HFFc6 (cell line): ENCODE measurements at regions not wholly inside any gene's neighbourhood (a gene's known extent, or its start where the extent isn't known, plus 50 kb on each side); places are given as distances from the start of the nearest gene placed in this dataset.

Experiments used
- DNase-seq: peaks from one replicate; pipeline ENCODE4 v3.0.0-alpha.2; 2018
- H3K27ac Mint-ChIP-seq: 2 replicates; pipeline ENCODE4 v1.8.0; 2020; ENCODE audit warnings: mild to moderate bottlenecking, mixed read lengths
- H3K27me3 Mint-ChIP-seq: 2 replicates; pipeline ENCODE4 v1.8.0; 2021; ENCODE audit warnings: mild to moderate bottlenecking, moderate library complexity, mixed read lengths; ENCODE audit not compliant: insufficient read depth
- H3K36me3 Mint-ChIP-seq: 2 replicates; pipeline ENCODE4 v1.8.0; 2021; ENCODE audit warnings: low read depth, mixed read lengths
- H3K4me1 Mint-ChIP-seq: 2 replicates; pipeline ENCODE4 v1.8.0; 2020; ENCODE audit warnings: low read depth, mixed read lengths
- H3K4me3 Mint-ChIP-seq: 2 replicates; pipeline ENCODE4 v1.8.0; 2020; ENCODE audit warnings: mild to moderate bottlenecking, moderate library complexity, mixed read lengths
- H3K9me3 Mint-ChIP-seq: 2 replicates; pipeline ENCODE4 v1.8.0; 2020; ENCODE audit warnings: mild to moderate bottlenecking, mixed read lengths
- CTCF ChIP-seq: fragments of 200-600 bp; sonication (generic); IDR thresholded peaks from 2 replicates; pipeline ENCODE4 v1.5.0; 2021; ENCODE audit warnings: antibody characterized with exemption, mild to moderate bottlenecking

- DNase-seq: no peak
- Mint-ChIP-seq H3K27ac (no peak overlapping the region), H3K36me3 (no peaks in the 10 kb centered on the region), H3K27me3 (no peaks in the 10 kb centered on the region), H3K9me3 (peaks cover 38% of the 10 kb centered on the region), H3K4me1 (no peaks in the 10 kb centered on the region), H3K4me3 (no peak overlapping the region)
- no peak for TF ChIP-seq CTCF
These were observed 677.7 kb upstream of the CELF4 start for GRCh38 chr18:38243291-38243690.

GRCh38 chr18:38241736-38242135, 676.1 kb upstream of the CELF4 start:
- no peak for DNase-seq

GRCh38 chr18:38241216-38241615, 675.6 kb upstream of the CELF4 start:
- no peak for TF ChIP-seq CTCF
- no peaks in the 10 kb centered on the region for H3K27me3 Mint-ChIP-seq
- H3K4me1 Mint-ChIP-seq: no peaks in the 10 kb centered on the region
- H3K27ac Mint-ChIP-seq: no peak overlapping the region
- no peaks in the 10 kb centered on the region for H3K36me3 Mint-ChIP-seq
- H3K9me3 Mint-ChIP-seq: peaks cover 31% of the 10 kb centered on the region
- DNase-seq: no peak
- no peak overlapping the region for H3K4me3 Mint-ChIP-seq

More at GRCh38 chr18:38241736-38242135, 676.1 kb upstream of the CELF4 start:
- Mint-ChIP-seq H3K4me3 (no peak overlapping the region), H3K4me1 (no peaks in the 10 kb centered on the region), H3K36me3 (no peaks in the 10 kb centered on the region), H3K9me3 (peaks cover 34% of the 10 kb centered on the region), H3K27ac (no peak overlapping the region), H3K27me3 (no peaks in the 10 kb centered on the region)
- no peak for TF ChIP-seq CTCF

- Mint-ChIP-seq H3K27me3 (no peaks in the 10 kb centered on the region), H3K4me1 (no peaks in the 10 kb centered on the region), H3K4me3 (no peak overlapping the region), H3K9me3 (peaks cover 36% of the 10 kb centered on the region), H3K27ac (no peak overlapping the region), H3K36me3 (no peaks in the 10 kb centered on the region)
- no peak for TF ChIP-seq CTCF
- no peak for DNase-seq
These were observed 674.0 kb upstream of the CELF4 start for GRCh38 chr18:38239606-38240005.

- Mint-ChIP-seq H3K4me3 (no peak overlapping the region), H3K27me3 (no peaks in the 10 kb centered on the region)
- no peak for DNase-seq
These were observed 672.2 kb upstream of the CELF4 start for GRCh38 chr18:38237796-38238195.

More at GRCh38 chr18:38237796-38238195, 672.2 kb upstream of the CELF4 start:
- no peak for TF ChIP-seq CTCF
- Mint-ChIP-seq H3K27ac (no peak overlapping the region), H3K4me1 (no peaks in the 10 kb centered on the region), H3K36me3 (no peaks in the 10 kb centered on the region), H3K9me3 (peaks cover 32% of the 10 kb centered on the region)
